GM12873 (cell line): ENCODE measurements at regions not wholly inside any gene's neighbourhood (a gene's known extent, or its start where the extent isn't known, plus 50 kb on each side); places are given as distances from the start of the nearest gene placed in this dataset.

Experiments used
- TF ChIP-seq, protein P1 (sequence below): IDR thresholded peaks from 2 replicates; pipeline ENCODE4 v1.5.1; 2012; ENCODE audit warnings: low read depth, mild to moderate bottlenecking, moderate library complexity, low read length, control low read depth; ENCODE audit not compliant: insufficient read depth; ENCODE audit errors: missing control alignments

DNA sequence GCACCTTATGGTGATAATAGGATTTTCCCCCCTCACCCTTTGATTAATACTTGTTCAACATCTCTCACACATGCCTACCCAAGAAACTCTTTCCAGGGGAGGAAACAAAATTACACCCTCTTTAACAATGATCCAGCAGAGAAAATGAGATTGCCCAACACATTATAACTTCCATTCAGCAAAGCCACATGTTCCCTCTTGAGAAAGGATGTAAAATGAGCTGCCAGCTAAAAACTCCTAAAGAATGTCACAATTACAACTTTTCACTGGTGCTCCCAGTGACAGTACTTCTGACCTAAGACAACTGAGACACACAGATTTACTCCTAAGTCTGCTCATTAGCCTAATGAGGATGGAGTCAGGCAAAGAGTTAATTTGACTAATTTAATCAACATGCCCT, 621.4 kb downstream of the DIAPH3 start:
- TF ChIP-seq, protein P1, sequence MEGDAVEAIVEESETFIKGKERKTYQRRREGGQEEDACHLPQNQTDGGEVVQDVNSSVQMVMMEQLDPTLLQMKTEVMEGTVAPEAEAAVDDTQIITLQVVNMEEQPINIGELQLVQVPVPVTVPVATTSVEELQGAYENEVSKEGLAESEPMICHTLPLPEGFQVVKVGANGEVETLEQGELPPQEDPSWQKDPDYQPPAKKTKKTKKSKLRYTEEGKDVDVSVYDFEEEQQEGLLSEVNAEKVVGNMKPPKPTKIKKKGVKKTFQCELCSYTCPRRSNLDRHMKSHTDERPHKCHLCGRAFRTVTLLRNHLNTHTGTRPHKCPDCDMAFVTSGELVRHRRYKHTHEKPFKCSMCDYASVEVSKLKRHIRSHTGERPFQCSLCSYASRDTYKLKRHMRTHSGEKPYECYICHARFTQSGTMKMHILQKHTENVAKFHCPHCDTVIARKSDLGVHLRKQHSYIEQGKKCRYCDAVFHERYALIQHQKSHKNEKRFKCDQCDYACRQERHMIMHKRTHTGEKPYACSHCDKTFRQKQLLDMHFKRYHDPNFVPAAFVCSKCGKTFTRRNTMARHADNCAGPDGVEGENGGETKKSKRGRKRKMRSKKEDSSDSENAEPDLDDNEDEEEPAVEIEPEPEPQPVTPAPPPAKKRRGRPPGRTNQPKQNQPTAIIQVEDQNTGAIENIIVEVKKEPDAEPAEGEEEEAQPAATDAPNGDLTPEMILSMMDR = no peak

DNA sequence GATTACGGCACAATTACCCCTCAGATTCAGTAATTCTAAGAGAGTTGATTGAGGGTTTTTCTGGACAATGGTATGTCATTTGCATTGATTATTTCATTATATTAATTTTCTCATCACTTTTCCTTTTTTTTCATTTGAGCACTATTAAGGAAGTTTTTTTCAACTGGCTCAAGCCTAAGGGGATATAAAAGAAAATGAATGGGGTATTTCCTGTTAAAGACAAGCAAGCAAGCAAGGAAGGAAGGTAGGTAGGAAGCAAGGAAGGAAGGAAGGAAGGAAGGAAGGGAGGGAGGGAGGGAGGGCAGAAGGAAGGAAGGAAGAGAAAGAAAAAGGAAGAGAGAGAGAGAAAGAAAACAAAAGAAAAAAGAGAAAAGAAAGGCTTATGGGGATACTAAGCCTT, 620.3 kb downstream of the DIAPH3 start:
- TF ChIP-seq, protein P1 = no peak

DNA sequence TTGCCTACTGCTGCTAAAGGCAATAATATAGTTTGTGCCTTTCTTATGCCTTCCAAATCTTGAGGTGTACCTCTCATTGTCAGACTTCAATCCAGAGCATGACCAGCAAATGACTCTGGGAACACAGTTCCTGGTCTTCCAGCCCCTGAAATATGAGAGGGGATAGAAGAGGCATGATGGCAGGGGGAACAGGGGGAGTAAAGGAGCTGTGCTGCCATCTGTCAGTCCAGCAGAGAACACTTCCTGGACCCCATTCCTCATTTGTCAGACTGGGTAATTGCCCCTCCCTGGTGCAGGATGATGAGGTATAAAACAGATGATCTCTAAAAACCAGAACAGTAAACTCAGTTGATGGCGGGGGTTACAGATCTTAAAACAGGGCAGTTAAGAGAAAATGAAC, 618.7 kb downstream of the DIAPH3 start:
- TF ChIP-seq, protein P1 = no peak

DNA sequence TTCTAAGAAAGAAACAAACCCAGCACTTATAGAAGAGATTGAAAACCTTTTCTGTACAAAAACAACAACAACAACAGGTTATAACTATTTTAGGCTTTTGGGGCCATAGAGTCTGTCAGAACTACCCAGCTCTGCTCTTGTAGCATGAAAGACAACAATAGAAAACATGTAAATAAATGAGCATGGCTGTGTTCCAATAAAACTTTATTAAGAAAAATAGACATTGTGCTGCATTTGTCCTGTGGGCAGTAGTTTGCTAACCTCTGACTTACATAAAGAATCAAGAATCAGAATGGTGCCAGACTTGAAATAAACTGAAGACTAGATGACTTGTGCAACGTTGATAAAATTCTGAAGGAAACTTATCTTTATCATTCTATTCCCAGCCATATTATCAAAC, 617.5 kb downstream of the DIAPH3 start:
- TF ChIP-seq, protein P1 = no peak

DNA sequence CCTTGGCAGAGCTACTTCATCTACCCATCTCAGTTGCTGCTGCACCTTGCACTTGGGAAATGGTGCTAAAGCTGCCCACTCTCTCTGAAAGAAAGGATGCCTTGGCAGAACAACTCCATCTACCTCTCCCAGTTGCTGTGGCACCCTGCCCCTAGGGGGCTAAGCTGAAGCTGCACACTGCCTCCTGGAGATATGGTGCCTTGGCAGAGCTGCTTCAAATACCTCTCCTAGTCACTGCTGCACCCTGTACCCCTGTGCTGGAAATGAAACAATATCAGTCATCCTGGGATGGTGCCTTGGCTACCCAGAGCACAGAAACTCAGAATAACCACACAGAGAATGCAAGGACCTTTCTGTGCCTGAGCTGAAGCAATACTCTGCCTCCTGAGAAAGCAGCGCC, 615.8 kb downstream of the DIAPH3 start:
- TF ChIP-seq, protein P1 = peak; percentile 18

DNA sequence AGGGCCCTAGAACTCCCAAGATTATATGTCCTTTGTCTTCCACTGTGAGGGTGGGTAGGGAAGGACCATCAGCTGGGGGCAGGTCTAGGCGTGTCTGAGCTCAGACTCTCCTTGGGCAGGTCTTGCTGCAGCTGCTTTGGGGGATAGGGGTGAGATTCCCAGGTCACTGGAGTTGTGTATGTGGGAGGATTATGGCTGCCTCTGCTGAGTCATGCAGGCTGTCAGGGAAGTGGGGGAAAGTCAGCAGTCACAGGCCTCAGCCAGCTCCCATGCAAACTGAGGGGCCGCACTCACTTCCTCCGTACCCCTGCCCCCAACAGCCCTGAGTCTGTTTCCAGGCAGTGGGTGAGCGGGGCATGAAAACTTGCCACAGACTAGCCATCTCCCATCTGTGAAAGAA, 600.8 kb downstream of the DIAPH3 start:
- TF ChIP-seq, protein P1 = no peak

DNA sequence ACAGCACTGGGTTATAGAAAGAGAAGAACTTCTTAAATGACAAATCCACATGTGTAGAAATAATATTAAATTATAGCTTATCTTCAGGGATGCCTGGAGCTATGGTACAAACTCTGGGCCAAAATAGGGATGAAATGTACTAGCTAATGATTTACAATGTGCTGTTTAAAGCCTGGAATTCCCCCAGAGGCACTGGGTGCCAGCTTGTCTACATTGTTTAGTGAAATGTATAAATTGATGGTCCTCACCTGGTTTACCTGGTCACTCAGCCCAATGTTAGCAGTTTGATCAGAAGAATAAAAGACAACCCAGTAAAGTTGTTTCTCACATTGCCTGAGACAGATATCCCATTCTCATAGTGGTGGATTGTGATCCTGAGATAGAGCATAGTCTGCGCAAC, 597.2 kb downstream of the DIAPH3 start:
- TF ChIP-seq, protein P1 = no peak
